ENCODE measurements at regions not wholly inside any gene's neighbourhood (a gene's known extent, or its start where the extent isn't known, plus 50 kb on each side); places are given as distances from the start of the nearest gene placed in this dataset.

DNA sequence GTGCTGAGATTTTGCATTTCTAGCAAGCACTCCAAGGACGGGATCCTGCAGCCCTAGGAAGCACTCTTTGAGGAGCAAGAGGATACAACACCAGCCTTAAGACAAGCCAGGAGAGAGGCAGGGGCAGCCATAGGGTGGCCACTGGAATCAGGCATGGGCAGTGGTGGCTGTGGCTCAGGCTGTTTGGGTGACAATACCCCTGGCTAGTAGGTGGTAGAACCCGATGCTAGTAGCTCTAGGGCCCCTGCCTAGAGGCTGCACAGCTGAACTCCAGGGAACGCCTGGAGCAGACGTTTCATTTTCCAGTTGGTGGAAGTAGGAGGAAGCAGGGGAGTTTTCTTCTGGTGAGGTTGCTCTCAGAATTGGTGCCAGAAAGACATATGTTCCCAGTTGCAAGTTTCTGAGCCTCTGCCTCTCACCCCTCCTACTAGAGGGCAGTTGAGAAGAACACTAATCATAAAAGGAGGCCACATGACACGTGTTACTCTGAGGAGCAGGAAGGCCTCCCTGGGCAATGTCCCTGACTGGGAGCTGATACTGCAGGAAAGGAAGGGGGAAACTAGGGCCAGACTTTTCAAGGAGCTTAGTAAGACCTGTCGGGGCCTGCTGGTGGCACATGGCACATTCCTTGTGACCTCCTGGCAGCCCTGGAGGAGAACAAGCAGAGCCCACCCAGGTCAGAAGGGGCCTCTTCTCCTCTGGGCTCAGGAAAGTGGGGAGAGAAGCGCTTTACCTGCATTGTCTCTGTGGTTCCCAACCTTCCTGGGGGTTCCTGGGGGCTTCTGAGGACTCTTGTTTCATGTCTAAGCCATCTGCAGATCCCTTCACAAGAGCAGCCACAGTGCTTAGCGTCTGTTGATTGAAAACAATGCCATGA is 56.6 kb upstream of the DRD2 start:
- Histone ChIP-seq H3F3A (replicated peaks; ENCODE audit: low read depth) (no peaks in the 10 kb centered on the region), H3K27ac (ENCODE audit: low read depth) (no peak overlapping the region), H3K27me3 (ENCODE audit: insufficient read depth) (no peaks in the 10 kb centered on the region), H2AFZ (peak overlapping the region; percentile 64; the same call in 1 of the 2 replicates), H4K20me1 (replicated peaks; ENCODE audit: insufficient read depth) (no peaks in the 10 kb centered on the region), H3K4me2 (no peak overlapping the region), H3K36me3 (ENCODE audit: insufficient read depth) (no peaks in the 10 kb centered on the region), H3K79me2 (replicated peaks; ENCODE audit: insufficient read depth) (no peaks in the 10 kb centered on the region), H3K4me1 (ENCODE audit: insufficient read depth) (no peaks in the 10 kb centered on the region), H3K9me2 (ENCODE audit: insufficient read depth) (no peaks in the 10 kb centered on the region), H3K4me3 (no peak overlapping the region)
- DNase-seq (ENCODE audit: low spot score): no peak
- H3K4me1 Mint-ChIP-seq: 0 out of 3 replicates have a peak, but pooled peaks cover 2% of the 10 kb centered on the region
- ATAC-seq: no peak
- TF ChIP-seq, protein P1, sequence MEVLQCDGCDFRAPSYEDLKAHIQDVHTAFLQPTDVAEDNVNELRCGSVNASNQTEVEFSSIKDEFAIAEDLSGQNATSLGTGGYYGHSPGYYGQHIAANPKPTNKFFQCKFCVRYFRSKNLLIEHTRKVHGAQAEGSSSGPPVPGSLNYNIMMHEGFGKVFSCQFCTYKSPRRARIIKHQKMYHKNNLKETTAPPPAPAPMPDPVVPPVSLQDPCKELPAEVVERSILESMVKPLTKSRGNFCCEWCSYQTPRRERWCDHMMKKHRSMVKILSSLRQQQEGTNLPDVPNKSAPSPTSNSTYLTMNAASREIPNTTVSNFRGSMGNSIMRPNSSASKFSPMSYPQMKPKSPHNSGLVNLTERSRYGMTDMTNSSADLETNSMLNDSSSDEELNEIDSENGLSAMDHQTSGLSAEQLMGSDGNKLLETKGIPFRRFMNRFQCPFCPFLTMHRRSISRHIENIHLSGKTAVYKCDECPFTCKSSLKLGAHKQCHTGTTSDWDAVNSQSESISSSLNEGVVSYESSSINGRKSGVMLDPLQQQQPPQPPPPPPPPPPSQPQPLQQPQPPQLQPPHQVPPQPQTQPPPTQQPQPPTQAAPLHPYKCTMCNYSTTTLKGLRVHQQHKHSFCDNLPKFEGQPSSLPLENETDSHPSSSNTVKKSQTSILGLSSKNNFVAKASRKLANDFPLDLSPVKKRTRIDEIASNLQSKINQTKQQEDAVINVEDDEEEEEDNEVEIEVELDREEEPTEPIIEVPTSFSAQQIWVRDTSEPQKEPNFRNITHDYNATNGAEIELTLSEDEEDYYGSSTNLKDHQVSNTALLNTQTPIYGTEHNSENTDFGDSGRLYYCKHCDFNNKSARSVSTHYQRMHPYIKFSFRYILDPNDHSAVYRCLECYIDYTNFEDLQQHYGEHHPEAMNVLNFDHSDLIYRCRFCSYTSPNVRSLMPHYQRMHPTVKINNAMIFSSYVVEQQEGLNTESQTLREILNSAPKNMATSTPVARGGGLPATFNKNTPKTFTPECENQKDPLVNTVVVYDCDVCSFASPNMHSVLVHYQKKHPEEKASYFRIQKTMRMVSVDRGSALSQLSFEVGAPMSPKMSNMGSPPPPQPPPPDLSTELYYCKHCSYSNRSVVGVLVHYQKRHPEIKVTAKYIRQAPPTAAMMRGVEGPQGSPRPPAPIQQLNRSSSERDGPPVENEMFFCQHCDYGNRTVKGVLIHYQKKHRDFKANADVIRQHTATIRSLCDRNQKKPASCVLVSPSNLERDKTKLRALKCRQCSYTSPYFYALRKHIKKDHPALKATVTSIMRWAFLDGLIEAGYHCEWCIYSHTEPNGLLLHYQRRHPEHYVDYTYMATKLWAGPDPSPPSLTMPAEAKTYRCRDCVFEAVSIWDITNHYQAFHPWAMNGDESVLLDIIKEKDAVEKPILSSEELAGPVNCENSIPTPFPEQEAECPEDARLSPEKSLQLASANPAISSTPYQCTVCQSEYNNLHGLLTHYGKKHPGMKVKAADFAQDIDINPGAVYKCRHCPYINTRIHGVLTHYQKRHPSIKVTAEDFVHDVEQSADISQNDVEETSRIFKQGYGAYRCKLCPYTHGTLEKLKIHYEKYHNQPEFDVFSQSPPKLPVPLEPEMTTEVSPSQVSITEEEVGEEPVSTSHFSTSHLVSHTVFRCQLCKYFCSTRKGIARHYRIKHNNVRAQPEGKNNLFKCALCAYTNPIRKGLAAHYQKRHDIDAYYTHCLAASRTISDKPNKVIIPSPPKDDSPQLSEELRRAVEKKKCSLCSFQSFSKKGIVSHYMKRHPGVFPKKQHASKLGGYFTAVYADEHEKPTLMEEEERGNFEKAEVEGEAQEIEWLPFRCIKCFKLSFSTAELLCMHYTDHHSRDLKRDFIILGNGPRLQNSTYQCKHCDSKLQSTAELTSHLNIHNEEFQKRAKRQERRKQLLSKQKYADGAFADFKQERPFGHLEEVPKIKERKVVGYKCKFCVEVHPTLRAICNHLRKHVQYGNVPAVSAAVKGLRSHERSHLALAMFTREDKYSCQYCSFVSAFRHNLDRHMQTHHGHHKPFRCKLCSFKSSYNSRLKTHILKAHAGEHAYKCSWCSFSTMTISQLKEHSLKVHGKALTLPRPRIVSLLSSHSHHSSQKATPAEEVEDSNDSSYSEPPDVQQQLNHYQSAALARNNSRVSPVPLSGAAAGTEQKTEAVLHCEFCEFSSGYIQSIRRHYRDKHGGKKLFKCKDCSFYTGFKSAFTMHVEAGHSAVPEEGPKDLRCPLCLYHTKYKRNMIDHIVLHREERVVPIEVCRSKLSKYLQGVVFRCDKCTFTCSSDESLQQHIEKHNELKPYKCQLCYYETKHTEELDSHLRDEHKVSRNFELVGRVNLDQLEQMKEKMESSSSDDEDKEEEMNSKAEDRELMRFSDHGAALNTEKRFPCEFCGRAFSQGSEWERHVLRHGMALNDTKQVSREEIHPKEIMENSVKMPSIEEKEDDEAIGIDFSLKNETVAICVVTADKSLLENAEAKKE (CRISPR knock-in tag; IDR thresholded peaks at IDR 0.05): no peak
- TF ChIP-seq, protein P2, sequence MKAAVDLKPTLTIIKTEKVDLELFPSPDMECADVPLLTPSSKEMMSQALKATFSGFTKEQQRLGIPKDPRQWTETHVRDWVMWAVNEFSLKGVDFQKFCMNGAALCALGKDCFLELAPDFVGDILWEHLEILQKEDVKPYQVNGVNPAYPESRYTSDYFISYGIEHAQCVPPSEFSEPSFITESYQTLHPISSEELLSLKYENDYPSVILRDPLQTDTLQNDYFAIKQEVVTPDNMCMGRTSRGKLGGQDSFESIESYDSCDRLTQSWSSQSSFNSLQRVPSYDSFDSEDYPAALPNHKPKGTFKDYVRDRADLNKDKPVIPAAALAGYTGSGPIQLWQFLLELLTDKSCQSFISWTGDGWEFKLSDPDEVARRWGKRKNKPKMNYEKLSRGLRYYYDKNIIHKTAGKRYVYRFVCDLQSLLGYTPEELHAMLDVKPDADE (IDR thresholded peaks at IDR 0.05): no peak
- TF ChIP-seq, protein P3, sequence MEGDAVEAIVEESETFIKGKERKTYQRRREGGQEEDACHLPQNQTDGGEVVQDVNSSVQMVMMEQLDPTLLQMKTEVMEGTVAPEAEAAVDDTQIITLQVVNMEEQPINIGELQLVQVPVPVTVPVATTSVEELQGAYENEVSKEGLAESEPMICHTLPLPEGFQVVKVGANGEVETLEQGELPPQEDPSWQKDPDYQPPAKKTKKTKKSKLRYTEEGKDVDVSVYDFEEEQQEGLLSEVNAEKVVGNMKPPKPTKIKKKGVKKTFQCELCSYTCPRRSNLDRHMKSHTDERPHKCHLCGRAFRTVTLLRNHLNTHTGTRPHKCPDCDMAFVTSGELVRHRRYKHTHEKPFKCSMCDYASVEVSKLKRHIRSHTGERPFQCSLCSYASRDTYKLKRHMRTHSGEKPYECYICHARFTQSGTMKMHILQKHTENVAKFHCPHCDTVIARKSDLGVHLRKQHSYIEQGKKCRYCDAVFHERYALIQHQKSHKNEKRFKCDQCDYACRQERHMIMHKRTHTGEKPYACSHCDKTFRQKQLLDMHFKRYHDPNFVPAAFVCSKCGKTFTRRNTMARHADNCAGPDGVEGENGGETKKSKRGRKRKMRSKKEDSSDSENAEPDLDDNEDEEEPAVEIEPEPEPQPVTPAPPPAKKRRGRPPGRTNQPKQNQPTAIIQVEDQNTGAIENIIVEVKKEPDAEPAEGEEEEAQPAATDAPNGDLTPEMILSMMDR (conservative IDR thresholded peaks at IDR 0.05; ENCODE audit: low read depth in 2 of 2): no peak
- TF ChIP-seq NANOG (IDR thresholded peaks at IDR 0.05; ENCODE audit: borderline replicate concordance) (no peak), POLR2AphosphoS5 (IDR thresholded peaks at IDR 0.05; ENCODE audit: low read depth) (no peak), EZH2phosphoT487 (IDR thresholded peaks at IDR 0.05; ENCODE audit: unreplicated experiment) (no peak), CREB1 (CRISPR knock-in tag; IDR thresholded peaks at IDR 0.05; ENCODE audit: low read depth) (no peak), ZNF114 (CRISPR knock-in tag; IDR thresholded peaks at IDR 0.05) (no peak), EZH2 (IDR thresholded peaks at IDR 0.05; ENCODE audit: low read depth, unreplicated experiment) (no peak), STAT1 (IDR thresholded peaks at IDR 0.05; ENCODE audit: unreplicated experiment) (no peak)
- TF ChIP-seq, protein P4, sequence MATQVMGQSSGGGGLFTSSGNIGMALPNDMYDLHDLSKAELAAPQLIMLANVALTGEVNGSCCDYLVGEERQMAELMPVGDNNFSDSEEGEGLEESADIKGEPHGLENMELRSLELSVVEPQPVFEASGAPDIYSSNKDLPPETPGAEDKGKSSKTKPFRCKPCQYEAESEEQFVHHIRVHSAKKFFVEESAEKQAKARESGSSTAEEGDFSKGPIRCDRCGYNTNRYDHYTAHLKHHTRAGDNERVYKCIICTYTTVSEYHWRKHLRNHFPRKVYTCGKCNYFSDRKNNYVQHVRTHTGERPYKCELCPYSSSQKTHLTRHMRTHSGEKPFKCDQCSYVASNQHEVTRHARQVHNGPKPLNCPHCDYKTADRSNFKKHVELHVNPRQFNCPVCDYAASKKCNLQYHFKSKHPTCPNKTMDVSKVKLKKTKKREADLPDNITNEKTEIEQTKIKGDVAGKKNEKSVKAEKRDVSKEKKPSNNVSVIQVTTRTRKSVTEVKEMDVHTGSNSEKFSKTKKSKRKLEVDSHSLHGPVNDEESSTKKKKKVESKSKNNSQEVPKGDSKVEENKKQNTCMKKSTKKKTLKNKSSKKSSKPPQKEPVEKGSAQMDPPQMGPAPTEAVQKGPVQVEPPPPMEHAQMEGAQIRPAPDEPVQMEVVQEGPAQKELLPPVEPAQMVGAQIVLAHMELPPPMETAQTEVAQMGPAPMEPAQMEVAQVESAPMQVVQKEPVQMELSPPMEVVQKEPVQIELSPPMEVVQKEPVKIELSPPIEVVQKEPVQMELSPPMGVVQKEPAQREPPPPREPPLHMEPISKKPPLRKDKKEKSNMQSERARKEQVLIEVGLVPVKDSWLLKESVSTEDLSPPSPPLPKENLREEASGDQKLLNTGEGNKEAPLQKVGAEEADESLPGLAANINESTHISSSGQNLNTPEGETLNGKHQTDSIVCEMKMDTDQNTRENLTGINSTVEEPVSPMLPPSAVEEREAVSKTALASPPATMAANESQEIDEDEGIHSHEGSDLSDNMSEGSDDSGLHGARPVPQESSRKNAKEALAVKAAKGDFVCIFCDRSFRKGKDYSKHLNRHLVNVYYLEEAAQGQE (IDR thresholded peaks at IDR 0.05; ENCODE audit: unreplicated experiment): no peak
- no peak overlapping the region for H3K4me3 Mint-ChIP-seq
- H3K36me3 Mint-ChIP-seq (ENCODE audit: low read depth): no peaks in the 10 kb centered on the region
- no peaks in the 10 kb centered on the region for H3K9me3 Mint-ChIP-seq
- H3K27ac Mint-ChIP-seq: no peak overlapping the region
- H3K27me3 Mint-ChIP-seq (ENCODE audit: insufficient read depth, low read depth, poor library complexity): peaks cover 4% of the 10 kb centered on the region
